GM13976 (cell line): ENCODE measurements at regions not wholly inside any gene's neighbourhood (a gene's known extent, or its start where the extent isn't known, plus 50 kb on each side); places are given as distances from the start of the nearest gene placed in this dataset.
A peak's percentile ranks its signal among the peaks of the same experiment; 100 is the strongest.

Experiments used
- DNase-seq: peaks from one replicate; pipeline ENCODE4 v3.0.0; 2012; ENCODE audit warnings: low spot score
- in situ Hi-C: fragments of 300-500 bp; cut with MboI; formaldehyde crosslinking; loops from one replicate; pipeline ENCODE4 v1.12.0; 2022; ENCODE audit warnings: low sequenced_read_pairs, mixed read lengths, inconsistent platforms; ENCODE audit not compliant: unreplicated experiment
- TF ChIP-seq, protein P1 (sequence below): IDR thresholded peaks from 2 replicates; pipeline ENCODE4 v1.5.1; 2012; ENCODE audit warnings: borderline replicate concordance, mild to moderate bottlenecking; ENCODE audit not compliant: insufficient read depth; ENCODE audit errors: extremely low read depth, missing control alignments, control extremely low read depth

DNA sequence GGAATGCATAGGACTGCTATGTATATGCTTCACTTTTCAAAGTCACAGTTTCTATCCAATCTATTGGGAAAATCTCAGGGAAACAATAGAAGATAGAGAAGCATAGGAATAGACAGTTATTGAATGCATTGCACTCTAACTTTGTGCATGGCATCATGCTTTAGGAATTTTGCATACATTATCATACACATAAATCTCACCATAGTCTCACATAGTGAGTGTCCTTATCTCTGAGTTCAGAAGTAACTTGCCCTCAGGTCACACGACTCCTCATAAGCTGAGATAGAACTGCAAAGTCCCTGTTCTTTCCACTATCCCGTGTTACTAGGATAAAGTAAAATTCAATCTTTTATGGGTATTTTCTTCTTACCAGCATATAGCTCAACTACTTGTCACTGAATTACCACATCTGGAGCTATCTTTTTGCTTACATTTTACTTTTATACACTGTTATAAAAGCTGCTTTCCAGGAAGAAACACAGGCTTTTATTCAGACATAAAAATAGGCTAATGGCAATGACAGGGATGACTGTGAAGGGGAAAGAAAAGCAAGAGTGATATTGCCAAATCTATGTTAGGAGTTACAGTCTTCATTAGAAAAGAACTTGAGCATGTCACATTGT is 666.9 kb downstream of the XIRP2 start:
- in situ Hi-C loops, result loop anchor here (25.0 kb wide), 1 partner anchor 557 kb away; no protein-coding TSS in a partner anchor
- TF ChIP-seq, protein P1, sequence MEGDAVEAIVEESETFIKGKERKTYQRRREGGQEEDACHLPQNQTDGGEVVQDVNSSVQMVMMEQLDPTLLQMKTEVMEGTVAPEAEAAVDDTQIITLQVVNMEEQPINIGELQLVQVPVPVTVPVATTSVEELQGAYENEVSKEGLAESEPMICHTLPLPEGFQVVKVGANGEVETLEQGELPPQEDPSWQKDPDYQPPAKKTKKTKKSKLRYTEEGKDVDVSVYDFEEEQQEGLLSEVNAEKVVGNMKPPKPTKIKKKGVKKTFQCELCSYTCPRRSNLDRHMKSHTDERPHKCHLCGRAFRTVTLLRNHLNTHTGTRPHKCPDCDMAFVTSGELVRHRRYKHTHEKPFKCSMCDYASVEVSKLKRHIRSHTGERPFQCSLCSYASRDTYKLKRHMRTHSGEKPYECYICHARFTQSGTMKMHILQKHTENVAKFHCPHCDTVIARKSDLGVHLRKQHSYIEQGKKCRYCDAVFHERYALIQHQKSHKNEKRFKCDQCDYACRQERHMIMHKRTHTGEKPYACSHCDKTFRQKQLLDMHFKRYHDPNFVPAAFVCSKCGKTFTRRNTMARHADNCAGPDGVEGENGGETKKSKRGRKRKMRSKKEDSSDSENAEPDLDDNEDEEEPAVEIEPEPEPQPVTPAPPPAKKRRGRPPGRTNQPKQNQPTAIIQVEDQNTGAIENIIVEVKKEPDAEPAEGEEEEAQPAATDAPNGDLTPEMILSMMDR, result no peak
- no peak for DNase-seq

DNA sequence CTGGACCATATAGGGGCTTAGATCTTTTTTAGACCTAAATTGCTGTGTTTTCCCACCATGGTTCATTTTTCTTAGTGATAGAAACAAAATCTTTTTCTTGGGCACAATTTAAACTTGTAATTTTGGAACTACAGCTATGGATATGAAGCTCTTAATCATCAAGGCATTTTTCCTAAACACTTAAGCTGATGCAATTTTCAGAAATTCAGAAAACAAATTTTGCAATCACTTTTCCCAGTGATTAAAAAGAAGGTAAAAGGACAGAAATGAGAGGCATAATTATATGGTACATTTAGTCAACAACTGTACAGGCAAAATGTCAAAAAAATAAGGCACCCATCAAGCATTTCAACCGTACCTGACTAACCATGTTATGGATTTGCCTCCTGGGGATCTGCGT is 665.4 kb downstream of the XIRP2 start:
- TF ChIP-seq, protein P1, result no peak
- in situ Hi-C loops, result loop anchor here (25.0 kb wide), 1 partner anchor 559 kb away; no protein-coding TSS in a partner anchor
- DNase-seq, result no peak

DNA sequence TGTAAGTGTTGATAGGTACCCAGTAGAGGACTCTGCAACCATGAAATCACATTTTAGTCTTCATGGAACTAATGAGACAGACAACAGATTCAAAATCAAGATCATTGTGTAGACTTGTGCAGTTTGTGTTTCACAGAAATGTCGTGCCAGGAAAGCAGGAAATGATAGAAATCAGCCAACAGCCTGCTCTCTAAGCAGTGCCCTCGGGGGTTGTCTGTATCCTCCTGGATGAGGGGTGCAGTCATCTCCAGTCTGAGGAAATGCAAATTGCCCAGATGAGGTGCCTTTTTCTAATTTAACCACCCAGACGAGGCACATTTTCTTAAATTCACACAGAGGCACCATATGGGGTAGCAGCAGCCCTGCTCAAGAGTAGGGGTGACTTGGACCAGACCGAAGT is 663.1 kb downstream of the XIRP2 start:
- no peak for DNase-seq
- TF ChIP-seq, protein P1, result no peak
- in situ Hi-C loops, result loop anchor here (25.0 kb wide), 1 partner anchor 561 kb away; no protein-coding TSS in a partner anchor

DNA sequence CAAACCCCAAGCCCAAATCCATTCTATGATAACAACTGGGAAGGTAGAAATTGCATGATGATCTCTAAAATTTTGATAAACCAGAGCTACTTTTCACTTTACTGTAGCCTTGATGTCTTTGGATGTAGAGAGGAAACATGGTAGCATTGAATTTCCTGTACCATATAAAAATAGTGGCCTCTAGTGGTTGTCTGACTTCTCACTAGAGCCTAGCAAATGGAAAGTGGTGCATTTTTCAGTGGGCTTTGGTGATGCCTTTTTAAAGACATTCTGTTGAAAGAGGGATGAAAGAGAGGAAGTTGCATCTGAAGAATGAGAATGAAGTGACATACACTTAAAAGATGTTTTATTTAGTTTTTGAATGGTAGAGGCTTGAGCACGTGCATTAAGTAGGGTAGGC is 662.2 kb downstream of the XIRP2 start:
- TF ChIP-seq, protein P1, result no peak
- peak; percentile 13 for DNase-seq
- in situ Hi-C loops, result loop anchor here (25.0 kb wide), 1 partner anchor 562 kb away; no protein-coding TSS in a partner anchor

DNA sequence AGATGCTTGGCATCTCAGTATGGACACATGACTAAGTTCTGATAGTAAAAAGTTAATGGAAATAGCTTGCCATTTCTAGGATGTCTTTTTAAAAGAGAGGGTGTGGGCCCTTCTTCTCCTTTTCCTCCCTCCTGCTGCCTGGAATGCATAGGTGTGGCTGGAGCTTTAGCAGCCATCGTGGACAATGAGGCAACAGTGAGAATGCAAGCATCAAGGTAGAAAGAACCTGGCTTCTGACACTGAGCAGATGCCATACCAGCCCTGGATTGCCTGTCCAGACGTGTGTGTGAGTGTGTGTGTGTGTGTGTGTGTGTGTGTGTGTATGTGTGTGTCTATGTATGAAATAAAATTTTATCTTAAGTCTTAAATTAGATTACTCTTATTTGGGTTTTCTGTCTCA is 660.1 kb downstream of the XIRP2 start:
- in situ Hi-C loops, result no loop called here
- no peak for DNase-seq
- TF ChIP-seq, protein P1, result no peak

DNA sequence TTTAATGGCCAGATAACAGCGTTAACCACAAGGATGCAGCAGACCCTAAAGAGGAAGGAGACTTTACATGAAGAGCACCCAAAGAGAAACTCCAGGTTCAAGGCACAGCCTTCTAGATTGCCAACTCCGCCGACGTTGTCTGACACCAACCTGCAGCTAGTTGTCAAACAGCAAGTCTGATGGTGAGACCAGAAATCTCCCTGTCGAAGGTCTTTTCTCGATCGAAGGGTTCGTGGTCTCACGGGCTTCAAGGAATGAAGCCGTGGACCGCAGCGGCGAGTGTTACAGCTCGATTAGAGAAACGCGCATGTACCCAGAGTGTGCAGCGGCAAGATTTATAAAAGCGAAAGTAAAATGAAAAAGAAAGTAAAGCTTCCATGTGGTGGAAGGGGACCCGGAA is 656.3 kb downstream of the XIRP2 start:
- in situ Hi-C loops, result no loop called here
- DNase-seq, result no peak
- TF ChIP-seq, protein P1, result no peak
